CD4-positive, alpha-beta T cell treated with Interleukin-12 subunit alpha and Interleukin-12 subunit beta, for 1 hour (primary cell): ENCODE measurements at regions not wholly inside any gene's neighbourhood (a gene's known extent, or its start where the extent isn't known, plus 50 kb on each side); places are given as distances from the start of the nearest gene placed in this dataset.

Experiments used
- DNase-seq: peaks from one replicate; pipeline ENCODE4 v3.0.0-alpha.2; 2020

GRCh38 chr1:65486613-65487012, 66.1 kb downstream of the LEPR start:
- DNase-seq = no peak

DNA sequence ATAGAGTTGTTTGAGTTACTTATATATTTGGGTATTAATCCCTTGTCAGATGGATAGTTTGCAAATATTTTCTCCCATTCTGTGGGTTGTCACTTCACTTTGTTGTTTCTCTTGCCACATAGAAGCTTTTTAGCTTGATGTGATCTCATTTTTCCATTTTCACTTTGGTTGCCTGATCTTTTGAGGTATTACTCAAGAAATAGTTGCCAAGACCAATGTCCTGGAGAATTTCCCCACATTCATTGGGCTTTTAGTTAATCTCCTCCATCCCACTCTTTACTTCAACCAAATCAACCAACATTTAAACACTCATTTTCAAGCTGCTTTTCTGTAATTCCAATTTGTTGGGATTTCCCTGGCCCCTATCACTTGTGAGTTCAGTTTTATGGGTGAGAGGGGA, 69.0 kb downstream of the LEPR start:
- no peak for DNase-seq

GRCh38 chr1:65490231-65491009, 70.0 kb downstream of the LEPR start:
- no peak for DNase-seq

DNA sequence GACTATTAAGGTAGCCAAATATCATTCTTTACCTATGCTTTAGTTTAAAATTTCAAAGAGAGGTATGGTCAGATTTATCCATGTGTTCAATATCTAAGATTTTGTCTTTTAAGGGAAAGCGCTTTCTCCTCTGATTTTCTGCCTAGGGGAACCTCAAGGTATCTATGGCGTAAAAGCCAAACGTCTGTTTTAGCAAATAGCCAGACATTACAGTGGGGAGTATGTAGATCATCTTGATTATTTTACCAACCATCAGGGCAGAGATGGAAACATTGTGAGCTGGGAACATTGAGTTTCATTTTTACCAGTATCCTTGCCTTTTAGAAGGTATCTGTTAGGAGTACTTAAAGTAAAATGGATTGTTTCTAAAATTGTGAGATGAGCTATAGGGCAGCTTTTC, 71.0 kb downstream of the LEPR start:
- DNase-seq = no peak

- DNase-seq = no peak
Measured at GRCh38 chr1:65493802-65494201, 73.3 kb downstream of the LEPR start.

GRCh38 chr1:65494671-65495070, 74.2 kb downstream of the LEPR start:
- DNase-seq = no peak

GRCh38 chr1:65495137-65495536, 74.7 kb downstream of the LEPR start:
- no peak for DNase-seq

DNA sequence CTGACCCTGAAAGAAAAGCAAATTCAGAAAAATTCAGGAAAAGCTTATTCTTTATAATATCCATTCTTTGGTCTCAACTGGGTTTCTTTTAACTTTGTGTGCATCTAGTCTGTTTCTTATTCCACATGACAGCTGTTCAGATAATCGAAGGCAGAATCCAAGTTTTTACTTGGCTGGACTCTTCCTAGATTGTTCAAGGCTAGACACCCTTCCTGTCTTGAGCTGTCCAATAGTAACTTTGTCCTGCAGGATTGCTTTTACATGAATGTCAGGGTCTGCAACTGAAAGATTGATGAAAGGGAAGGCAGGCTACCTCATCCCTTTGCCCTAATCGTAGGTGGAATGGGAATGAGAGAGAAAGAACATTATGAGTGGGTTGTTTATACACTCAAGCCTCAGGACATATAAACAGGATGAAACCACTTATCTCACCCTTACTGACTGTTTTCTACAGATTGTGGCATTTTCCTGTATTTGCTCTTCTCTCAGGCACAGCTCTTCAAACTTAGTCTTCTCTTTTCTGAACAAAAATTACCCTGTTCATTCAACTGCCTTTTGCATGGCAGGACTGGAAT, 76.9 kb downstream of the LEPR start:
- DNase-seq = no peak

DNA sequence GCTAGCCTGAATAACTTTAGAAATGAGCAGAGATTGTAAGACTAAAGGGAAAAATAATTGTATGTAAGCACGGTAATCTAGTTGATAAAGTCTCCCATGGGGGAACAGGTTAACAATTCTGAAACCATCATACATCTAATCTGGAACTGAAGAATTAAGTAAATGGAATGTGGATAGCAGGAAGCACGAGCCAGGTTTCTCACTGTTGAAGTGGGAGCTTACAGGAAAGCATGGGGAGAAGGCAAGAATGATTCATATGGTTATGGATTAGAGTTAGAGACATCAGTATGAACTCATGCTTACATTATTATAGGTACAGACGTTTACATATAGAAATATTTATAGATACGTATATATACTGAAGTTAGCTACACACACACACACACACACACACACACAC, 83.0 kb downstream of the LEPR start:
- no peak for DNase-seq

DNA sequence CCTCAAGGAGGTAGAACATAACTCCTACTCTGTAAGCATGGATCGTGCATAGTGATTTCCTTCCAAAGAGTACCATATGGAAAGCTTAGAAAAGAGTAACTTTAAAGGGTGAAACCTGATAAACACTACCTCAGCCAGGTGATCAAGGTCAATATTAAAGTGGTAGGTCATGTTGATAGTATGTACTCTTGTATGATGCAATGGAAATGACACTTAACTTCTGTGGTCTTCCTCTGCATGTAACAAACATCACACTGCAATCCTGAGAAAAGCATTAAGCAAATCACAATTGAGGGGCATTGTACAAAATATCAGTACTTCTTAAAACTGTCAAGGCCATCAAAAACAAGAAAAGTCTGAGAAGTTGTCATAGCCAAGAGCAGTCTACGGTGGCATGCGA, 83.8 kb downstream of the LEPR start:
- no peak for DNase-seq

DNA sequence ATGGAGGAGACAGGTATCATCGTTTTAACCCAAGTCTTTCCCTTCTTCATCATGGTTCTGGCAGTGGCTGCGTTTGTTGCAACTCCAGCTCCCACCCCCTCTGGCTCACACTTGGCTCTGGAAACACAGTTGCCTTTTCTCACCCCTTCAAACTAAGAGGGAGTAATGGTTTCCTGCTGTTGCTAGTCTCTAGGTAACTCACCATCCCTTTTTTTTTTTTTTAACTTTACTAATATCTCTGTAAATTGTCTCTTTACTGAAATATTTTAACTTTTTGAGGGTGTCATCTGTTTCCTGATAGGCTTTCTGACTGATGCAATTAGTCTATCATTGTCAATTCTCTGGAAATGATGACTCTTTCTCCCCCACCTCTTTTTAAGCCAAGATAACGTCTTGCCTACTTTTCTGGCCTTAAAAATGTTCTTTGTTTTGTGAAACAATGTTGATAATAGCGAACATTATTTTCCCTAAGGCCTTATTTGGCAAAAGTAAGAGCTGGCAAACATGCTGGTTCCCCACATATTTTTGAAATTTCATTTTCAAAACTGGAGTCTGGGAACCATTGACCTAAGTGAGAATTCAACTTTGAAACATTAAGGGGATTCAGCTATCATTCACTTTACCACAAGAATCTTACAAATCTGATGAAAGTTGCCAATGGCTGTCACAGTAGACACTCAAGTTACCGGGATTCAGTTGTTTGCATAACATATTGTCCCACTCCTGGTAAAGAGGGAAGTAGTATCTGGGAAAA, 85.3 kb downstream of the LEPR start:
- DNase-seq = no peak

DNA sequence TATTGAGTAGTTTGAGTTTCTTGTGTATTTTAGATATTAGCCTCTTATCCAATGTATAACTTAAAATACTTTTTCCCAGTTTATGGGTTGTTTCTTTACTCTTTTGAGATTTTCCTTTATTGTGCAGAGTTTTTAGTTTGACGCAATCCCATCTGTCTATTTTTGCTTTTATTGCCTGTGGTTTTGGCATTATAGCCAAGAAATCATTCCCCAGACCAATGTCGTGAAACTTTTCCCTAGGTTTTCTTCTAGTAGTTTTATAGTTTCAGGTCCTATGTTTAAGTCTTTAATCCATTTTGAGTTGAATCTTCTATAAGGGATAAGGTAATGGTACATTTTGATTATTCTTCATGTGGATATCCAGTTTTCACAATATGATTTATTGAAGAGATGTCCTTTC, 87.6 kb downstream of the LEPR start:
- DNase-seq = no peak

- DNase-seq = no peak
Measured at GRCh38 chr1:65509912-65510680, 89.6 kb downstream of the LEPR start.

DNA sequence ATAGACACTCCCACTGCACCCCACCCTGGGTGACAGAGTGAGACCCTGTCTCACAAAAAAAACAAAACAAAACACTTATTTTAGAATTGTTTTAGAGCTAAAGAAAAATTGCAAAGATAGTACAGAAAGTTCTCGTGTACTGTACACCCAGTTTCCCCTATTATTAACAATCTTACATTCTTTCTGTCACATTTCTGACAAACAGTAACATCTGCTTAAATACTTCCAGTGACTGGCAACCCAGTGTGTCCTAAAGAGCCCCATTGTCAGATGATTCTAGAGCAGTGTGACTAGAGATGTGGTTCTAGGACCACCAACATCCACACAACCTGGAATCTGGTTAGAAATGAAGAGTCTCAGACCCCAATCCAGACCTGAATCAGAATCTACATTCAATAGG, 90.5 kb downstream of the LEPR start:
- no peak for DNase-seq

- no peak for DNase-seq
Measured at GRCh38 chr1:65512383-65512782, 91.9 kb downstream of the LEPR start.

- no peak for DNase-seq
Measured at GRCh38 chr1:65512967-65513780, 92.7 kb downstream of the LEPR start.

GRCh38 chr1:65514041-65514440, 93.6 kb downstream of the LEPR start:
- DNase-seq = no peak

DNA sequence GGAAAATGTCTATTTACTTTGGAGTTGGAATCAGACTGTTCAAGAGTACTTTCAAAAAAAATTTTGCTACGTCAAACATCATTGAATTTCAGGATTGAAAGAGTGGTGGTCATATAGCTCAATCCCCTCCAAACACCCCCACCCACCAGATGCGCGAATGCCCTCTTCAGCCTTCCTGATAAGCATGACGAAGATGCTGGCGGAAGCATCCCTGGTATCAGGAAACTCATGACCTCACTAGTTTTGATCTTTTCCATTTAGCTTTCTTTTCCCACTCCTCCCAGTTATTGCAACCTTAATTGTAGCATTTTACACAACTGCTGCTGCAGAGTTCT, 104.4 kb downstream of the LEPR start:
- DNase-seq = no peak

- DNase-seq = no peak
Measured at GRCh38 chr1:65525266-65526048, 105.0 kb downstream of the LEPR start.

DNA sequence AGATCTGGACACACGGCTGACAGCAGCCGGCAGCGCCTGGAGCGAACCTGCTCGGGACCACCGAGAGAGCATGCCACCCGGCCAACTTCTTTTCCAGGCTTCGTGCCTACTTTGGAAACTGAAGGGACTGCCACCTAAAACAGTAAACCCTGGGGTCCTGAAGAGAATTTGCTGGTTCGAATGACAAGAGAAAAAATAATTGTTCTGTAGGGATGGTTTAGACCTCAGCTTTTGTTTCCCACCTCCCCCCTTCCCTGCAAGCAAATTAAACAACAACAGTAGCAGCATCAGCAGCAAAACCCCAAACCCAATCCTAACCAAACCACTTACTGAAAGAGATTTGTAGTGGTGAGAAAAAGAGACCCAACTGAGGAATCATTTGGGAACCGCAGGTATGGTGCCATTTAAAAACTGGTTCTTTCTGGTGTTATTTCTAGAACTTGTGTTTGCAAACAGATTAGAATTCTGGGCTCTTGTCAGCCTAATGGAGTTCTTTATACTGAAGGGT, 105.6 kb downstream of the LEPR start:
- DNase-seq = no peak

DNA sequence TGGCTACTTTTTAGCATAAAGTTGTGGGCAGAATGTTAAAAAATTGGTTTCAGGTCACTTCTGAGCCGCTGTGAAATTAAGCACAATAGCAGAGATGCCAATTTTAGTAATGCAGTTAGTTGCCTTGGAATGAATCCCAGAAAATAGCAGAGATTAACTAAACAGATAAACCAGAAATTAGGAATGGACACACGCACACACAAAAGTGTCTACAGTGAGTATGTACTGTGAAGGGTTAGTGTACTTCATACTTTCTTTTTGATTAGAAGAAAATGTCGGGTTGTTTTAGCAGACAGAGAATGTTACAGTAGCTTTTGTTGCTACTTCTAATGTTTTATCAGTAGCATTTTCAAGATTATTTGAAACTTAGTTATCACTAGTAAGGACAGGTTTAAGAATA, 106.7 kb downstream of the LEPR start:
- no peak for DNase-seq
